ENCODE measurements at regions not wholly inside any gene's neighbourhood (a gene's known extent, or its start where the extent isn't known, plus 50 kb on each side); places are given as distances from the start of the nearest gene placed in this dataset.

DNA sequence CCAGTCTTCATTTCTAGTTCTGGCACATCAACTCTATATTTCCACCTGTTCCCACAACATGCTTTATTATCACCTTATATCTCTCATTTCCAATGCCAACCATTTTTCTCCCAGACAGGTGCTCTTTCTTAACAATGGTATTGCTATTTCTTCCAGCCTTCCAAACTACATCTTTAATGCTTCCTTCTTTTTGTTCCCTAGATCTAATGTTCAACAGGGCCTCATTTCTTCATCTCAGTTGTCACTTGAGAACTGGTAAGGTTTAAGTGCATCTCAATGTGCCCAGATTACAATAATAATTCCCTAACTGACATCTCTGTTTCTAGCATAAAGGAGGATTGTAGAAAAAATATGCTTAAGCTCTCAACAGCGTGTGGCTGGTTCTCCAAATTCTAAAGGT, 272.6 kb downstream of the COX7C start:
- TF ChIP-seq, protein P1, sequence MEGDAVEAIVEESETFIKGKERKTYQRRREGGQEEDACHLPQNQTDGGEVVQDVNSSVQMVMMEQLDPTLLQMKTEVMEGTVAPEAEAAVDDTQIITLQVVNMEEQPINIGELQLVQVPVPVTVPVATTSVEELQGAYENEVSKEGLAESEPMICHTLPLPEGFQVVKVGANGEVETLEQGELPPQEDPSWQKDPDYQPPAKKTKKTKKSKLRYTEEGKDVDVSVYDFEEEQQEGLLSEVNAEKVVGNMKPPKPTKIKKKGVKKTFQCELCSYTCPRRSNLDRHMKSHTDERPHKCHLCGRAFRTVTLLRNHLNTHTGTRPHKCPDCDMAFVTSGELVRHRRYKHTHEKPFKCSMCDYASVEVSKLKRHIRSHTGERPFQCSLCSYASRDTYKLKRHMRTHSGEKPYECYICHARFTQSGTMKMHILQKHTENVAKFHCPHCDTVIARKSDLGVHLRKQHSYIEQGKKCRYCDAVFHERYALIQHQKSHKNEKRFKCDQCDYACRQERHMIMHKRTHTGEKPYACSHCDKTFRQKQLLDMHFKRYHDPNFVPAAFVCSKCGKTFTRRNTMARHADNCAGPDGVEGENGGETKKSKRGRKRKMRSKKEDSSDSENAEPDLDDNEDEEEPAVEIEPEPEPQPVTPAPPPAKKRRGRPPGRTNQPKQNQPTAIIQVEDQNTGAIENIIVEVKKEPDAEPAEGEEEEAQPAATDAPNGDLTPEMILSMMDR (IDR thresholded peaks at IDR 0.05; ENCODE audit: insufficient read depth, low read length) = no peak
- TF ChIP-seq GABPA (IDR thresholded peaks at IDR 0.05; ENCODE audit: low read depth) = no peak
- no peak for TF ChIP-seq POLR2AphosphoS5 (IDR thresholded peaks at IDR 0.05; ENCODE audit: low read depth)
- TF ChIP-seq, protein P2, sequence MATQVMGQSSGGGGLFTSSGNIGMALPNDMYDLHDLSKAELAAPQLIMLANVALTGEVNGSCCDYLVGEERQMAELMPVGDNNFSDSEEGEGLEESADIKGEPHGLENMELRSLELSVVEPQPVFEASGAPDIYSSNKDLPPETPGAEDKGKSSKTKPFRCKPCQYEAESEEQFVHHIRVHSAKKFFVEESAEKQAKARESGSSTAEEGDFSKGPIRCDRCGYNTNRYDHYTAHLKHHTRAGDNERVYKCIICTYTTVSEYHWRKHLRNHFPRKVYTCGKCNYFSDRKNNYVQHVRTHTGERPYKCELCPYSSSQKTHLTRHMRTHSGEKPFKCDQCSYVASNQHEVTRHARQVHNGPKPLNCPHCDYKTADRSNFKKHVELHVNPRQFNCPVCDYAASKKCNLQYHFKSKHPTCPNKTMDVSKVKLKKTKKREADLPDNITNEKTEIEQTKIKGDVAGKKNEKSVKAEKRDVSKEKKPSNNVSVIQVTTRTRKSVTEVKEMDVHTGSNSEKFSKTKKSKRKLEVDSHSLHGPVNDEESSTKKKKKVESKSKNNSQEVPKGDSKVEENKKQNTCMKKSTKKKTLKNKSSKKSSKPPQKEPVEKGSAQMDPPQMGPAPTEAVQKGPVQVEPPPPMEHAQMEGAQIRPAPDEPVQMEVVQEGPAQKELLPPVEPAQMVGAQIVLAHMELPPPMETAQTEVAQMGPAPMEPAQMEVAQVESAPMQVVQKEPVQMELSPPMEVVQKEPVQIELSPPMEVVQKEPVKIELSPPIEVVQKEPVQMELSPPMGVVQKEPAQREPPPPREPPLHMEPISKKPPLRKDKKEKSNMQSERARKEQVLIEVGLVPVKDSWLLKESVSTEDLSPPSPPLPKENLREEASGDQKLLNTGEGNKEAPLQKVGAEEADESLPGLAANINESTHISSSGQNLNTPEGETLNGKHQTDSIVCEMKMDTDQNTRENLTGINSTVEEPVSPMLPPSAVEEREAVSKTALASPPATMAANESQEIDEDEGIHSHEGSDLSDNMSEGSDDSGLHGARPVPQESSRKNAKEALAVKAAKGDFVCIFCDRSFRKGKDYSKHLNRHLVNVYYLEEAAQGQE (IDR thresholded peaks at IDR 0.05; ENCODE audit: insufficient replicate concordance, low read depth) = no peak

Measured in HL-60 (cell line).